ENCODE measurements at regions not wholly inside any gene's neighbourhood (a gene's known extent, or its start where the extent isn't known, plus 50 kb on each side); places are given as distances from the start of the nearest gene placed in this dataset.
"Not testable (repeated sequence)": the region's sequence is repeated elsewhere in the genome, so short reads cannot be mapped to it uniquely, and the experiment has no call there.

- H3K36me3 ChIP-seq (ENCODE audit: control insufficient read depth, insufficient read depth, low read length); H3K27me3 ChIP-seq (ENCODE audit: control insufficient read depth, insufficient read depth, low read length); H3K4me3 ChIP-seq (ENCODE audit: low read depth, low read length); FAIRE-seq: not testable (repeated sequence)
- peak; percentile 5 for DNase-seq (ENCODE audit: low read depth)
These were observed 2784.9 kb downstream of the RPIA start for GRCh38 chr2:91476244-91476935.

GRCh38 chr2:91476936-91477246, 2785.4 kb downstream of the RPIA start:
- H3K36me3 ChIP-seq (ENCODE audit: control insufficient read depth, insufficient read depth, low read length); H3K27me3 ChIP-seq (ENCODE audit: control insufficient read depth, insufficient read depth, low read length); FAIRE-seq; DNase-seq (ENCODE audit: low read depth); H3K4me3 ChIP-seq (ENCODE audit: low read depth, low read length): not testable (repeated sequence)

GRCh38 chr2:91477291-91477690, 2785.8 kb downstream of the RPIA start:
- not testable (repeated sequence) for H3K27me3 ChIP-seq (ENCODE audit: control insufficient read depth, insufficient read depth, low read length); FAIRE-seq; H3K36me3 ChIP-seq (ENCODE audit: control insufficient read depth, insufficient read depth, low read length); DNase-seq (ENCODE audit: low read depth); H3K4me3 ChIP-seq (ENCODE audit: low read depth, low read length)

GRCh38 chr2:91477731-91478672, 2786.5 kb downstream of the RPIA start:
- Histone ChIP-seq H3K27me3 (ENCODE audit: control insufficient read depth, insufficient read depth, low read length) (peaks cover 9% of the 10 kb centered on the region), H3K36me3 (ENCODE audit: control insufficient read depth, insufficient read depth, low read length) (no peaks in the 10 kb centered on the region), H3K4me3 (ENCODE audit: low read depth, low read length) (peak overlapping the region; percentile 33)
- DNase-seq (ENCODE audit: low read depth) (no peak), FAIRE-seq (no peak)
- no peak for TF ChIP-seq CTCF (IDR thresholded peaks at IDR 0.05; ENCODE audit: insufficient read depth, low read length, severe bottlenecking)

GRCh38 chr2:91478851-91479718, 2787.6 kb downstream of the RPIA start:
- not testable (repeated sequence) for FAIRE-seq; DNase-seq (ENCODE audit: low read depth); H3K36me3 ChIP-seq (ENCODE audit: control insufficient read depth, insufficient read depth, low read length); H3K27me3 ChIP-seq (ENCODE audit: control insufficient read depth, insufficient read depth, low read length)
- H3K4me3 ChIP-seq (ENCODE audit: low read depth, low read length) = peak overlapping the region; percentile 33

GRCh38 chr2:91485226-91485625, 2793.8 kb downstream of the RPIA start:
- H3K36me3 ChIP-seq (ENCODE audit: control insufficient read depth, insufficient read depth, low read length); DNase-seq (ENCODE audit: low read depth); FAIRE-seq; H3K4me3 ChIP-seq (ENCODE audit: low read depth, low read length); H3K27me3 ChIP-seq (ENCODE audit: control insufficient read depth, insufficient read depth, low read length): not testable (repeated sequence)

- DNase-seq (ENCODE audit: low read depth); H3K36me3 ChIP-seq (ENCODE audit: control insufficient read depth, insufficient read depth, low read length); H3K27me3 ChIP-seq (ENCODE audit: control insufficient read depth, insufficient read depth, low read length); FAIRE-seq; H3K4me3 ChIP-seq (ENCODE audit: low read depth, low read length): not testable (repeated sequence)
These were observed 2805.9 kb downstream of the RPIA start for GRCh38 chr2:91497129-91498064.

- not testable (repeated sequence) for H3K4me3 ChIP-seq (ENCODE audit: low read depth, low read length); H3K36me3 ChIP-seq (ENCODE audit: control insufficient read depth, insufficient read depth, low read length); DNase-seq (ENCODE audit: low read depth); H3K27me3 ChIP-seq (ENCODE audit: control insufficient read depth, insufficient read depth, low read length); FAIRE-seq
These were observed 2806.6 kb downstream of the RPIA start for GRCh38 chr2:91498065-91498449.

- not testable (repeated sequence) for H3K4me3 ChIP-seq (ENCODE audit: low read depth, low read length); DNase-seq (ENCODE audit: low read depth); H3K36me3 ChIP-seq (ENCODE audit: control insufficient read depth, insufficient read depth, low read length); FAIRE-seq; H3K27me3 ChIP-seq (ENCODE audit: control insufficient read depth, insufficient read depth, low read length)
These were observed 2807.2 kb downstream of the RPIA start for GRCh38 chr2:91498513-91499250.

- DNase-seq (ENCODE audit: low read depth); H3K27me3 ChIP-seq (ENCODE audit: control insufficient read depth, insufficient read depth, low read length); H3K36me3 ChIP-seq (ENCODE audit: control insufficient read depth, insufficient read depth, low read length); FAIRE-seq; H3K4me3 ChIP-seq (ENCODE audit: low read depth, low read length): not testable (repeated sequence)
These were observed 2808.1 kb downstream of the RPIA start for GRCh38 chr2:91499431-91500050.

- not testable (repeated sequence) for DNase-seq (ENCODE audit: low read depth); H3K36me3 ChIP-seq (ENCODE audit: control insufficient read depth, insufficient read depth, low read length); FAIRE-seq; H3K4me3 ChIP-seq (ENCODE audit: low read depth, low read length); H3K27me3 ChIP-seq (ENCODE audit: control insufficient read depth, insufficient read depth, low read length)
These were observed 2808.9 kb downstream of the RPIA start for GRCh38 chr2:91500246-91500977.

Measured in bronchial epithelial cell (primary cell).